ENCODE measurements at regions not wholly inside any gene's neighbourhood (a gene's known extent, or its start where the extent isn't known, plus 50 kb on each side); places are given as distances from the start of the nearest gene placed in this dataset.
"Not testable (repeated sequence)": the region's sequence is repeated elsewhere in the genome, so short reads cannot be mapped to it uniquely, and the experiment has no call there.

DNA sequence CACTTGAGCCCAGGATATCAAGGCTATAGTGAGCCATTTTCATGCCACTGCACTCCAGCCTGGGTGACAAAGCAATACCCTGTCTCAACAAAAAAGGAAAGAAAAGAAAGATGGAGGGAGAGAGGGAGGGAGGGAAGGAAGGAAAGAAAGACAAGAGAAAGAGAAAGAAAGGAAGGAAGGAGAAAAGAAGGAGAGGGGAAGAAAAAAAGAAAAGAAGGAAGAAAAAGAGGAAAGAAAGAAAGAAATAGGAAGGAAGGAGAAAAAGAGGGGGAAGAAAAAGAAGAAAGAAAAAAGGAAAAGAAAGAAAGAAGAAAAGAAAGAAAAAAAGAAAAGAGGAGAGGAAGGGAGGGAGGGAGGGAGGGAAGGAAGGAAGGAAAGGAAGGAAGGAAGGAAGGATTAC lies 321.5 kb upstream of the CNTNAP2 start:
- no peaks in the 10 kb centered on the region for H3K4me1 ChIP-seq (ENCODE audit: control insufficient read depth, insufficient read depth, low read length)
- no peak for ATAC-seq
- no peak for DNase-seq
- H3K27me3 ChIP-seq (ENCODE audit: control insufficient read depth, insufficient read depth), result no peaks in the 10 kb centered on the region
- no peaks in the 10 kb centered on the region for H3K9me3 ChIP-seq (ENCODE audit: control insufficient read depth, low read length)
- intact Hi-C loops (cut with DNase I), result no loop called here
- H3K27ac ChIP-seq (ENCODE audit: low read length), result no peak overlapping the region
- no peak overlapping the region for H3K4me3 ChIP-seq (ENCODE audit: low read length)

DNA sequence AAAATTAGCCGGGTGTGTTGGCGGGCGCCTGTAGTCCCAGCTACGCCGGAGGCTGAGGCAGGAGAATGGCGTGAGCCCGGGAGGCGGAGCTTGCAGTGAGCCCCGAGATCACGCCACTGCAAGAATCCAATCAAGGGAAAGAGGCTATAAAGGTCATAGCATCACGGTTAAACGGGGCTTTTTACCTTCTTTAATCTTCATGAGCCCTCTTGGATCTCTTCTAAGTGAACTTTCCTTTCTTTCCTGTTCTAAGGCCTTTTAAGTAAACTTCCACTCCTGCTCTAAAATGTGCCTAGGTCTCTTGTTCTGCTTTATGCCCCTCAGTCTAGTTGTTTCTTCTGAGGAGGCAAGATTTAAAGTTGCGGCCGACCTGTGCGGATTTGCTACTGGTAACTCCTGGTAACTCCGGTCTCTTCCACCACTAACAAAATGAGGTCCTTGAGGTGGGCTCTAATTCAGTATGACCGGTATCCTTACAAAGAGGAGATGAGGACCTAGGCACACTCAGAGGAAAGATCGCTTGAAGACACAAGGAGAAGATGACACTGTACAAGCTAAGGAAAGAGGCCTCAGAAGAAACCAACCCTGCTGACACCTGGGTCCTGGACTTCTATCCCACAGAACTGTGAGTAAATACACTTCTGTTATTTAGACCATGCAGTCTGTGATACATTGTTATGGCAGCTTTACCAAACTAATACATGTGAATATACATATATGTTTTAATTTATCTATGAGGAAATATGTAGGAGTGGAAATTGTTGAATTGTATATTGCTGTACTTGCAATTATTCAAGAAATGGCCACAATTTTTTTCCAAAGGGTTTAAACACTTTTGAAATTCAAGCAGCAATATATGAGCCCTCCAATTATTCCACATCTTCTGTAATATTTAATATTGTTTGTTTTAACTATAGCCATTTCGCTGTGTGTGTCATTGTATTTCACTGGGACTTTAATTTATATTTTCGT lies 331.5 kb upstream of the CNTNAP2 start:
- ATAC-seq, result no peak
- H3K4me1 ChIP-seq (ENCODE audit: control insufficient read depth, insufficient read depth, low read length), result no peaks in the 10 kb centered on the region
- no peaks in the 10 kb centered on the region for H3K9me3 ChIP-seq (ENCODE audit: control insufficient read depth, low read length)
- WGBS, result 92% methylated on average over 20 of the region's 20 CpGs
- H3K4me3 ChIP-seq (ENCODE audit: low read length), result no peak overlapping the region
- no peak overlapping the region for H3K27ac ChIP-seq (ENCODE audit: low read length)
- intact Hi-C loops (cut with DNase I), result no loop called here
- no peak for DNase-seq
- H3K27me3 ChIP-seq (ENCODE audit: control insufficient read depth, insufficient read depth), result no peaks in the 10 kb centered on the region

DNA sequence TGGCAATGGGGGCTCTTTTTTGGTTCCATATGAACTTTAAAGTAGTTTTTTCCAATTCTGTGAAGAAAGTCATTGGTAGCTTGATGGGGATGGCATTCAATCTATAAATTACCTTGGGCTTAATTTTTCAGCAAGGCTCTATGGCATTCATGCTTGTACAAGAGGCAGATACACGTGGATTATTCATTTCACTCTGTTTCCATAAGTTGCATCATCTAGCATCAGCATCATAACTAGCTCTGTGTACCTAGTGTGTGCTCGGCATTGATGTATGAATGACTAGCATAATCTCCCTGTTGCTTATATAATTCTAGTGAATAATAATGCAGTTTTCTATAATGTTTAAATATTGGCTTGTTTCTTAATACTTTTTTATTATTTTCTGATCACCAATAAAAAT lies 335.2 kb upstream of the CNTNAP2 start:
- intact Hi-C loops (cut with DNase I); ATAC-seq; H3K4me1 ChIP-seq (ENCODE audit: control insufficient read depth, insufficient read depth, low read length); H3K27me3 ChIP-seq (ENCODE audit: control insufficient read depth, insufficient read depth); H3K9me3 ChIP-seq (ENCODE audit: control insufficient read depth, low read length); DNase-seq; H3K4me3 ChIP-seq (ENCODE audit: low read length); H3K27ac ChIP-seq (ENCODE audit: low read length): not testable (repeated sequence)
- WGBS, result 70% methylated on average over 2 of the region's 2 CpGs

DNA sequence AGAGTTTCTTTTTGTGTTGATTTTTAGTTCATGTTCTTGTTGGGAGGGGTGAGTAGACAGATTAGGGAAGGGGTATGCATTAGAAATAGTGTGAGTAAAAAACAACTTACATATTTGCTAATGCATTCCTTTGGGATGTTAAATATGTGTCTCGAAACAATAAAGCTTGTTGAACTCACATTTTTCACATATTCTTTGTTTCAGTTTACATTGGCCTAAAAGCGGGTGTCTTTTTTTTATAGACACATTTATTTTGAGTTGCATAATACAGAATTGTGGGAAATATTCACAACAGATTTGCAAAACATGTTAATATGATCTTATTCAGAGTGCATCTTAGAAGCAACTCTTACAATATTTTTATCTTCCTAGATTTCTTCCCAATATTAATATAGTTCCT lies 337.5 kb upstream of the CNTNAP2 start:
- intact Hi-C loops (cut with DNase I), result no loop called here
- no peak overlapping the region for H3K27ac ChIP-seq (ENCODE audit: low read length)
- no peak for ATAC-seq
- H3K4me1 ChIP-seq (ENCODE audit: control insufficient read depth, insufficient read depth, low read length), result no peaks in the 10 kb centered on the region
- DNase-seq, result no peak
- H3K4me3 ChIP-seq (ENCODE audit: low read length), result no peak overlapping the region
- H3K9me3 ChIP-seq (ENCODE audit: control insufficient read depth, low read length), result no peaks in the 10 kb centered on the region
- 46% methylated on average over 2 of the region's 2 CpGs for WGBS
- no peaks in the 10 kb centered on the region for H3K27me3 ChIP-seq (ENCODE audit: control insufficient read depth, insufficient read depth)

DNA sequence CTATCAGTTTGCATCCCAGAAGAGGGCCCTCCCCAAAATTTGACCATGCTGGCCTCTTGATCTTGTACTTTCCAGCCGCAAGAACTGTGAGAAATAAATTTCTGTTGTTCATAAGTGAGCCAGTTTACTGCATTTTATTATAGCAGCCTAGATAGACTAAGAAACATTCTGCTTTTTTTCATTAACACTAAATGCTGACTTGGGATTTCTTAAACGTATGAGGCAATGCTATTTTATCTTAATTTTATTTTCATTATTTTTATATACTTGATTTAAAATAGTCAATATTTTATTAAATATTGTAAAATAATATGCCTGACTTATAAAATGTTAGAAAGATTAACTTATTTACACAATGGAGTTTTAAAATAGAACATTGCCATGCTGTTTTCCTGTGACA lies 341.8 kb upstream of the CNTNAP2 start:
- H3K27ac ChIP-seq (ENCODE audit: low read length), result no peak overlapping the region
- no peak overlapping the region for H3K4me3 ChIP-seq (ENCODE audit: low read length)
- intact Hi-C loops (cut with DNase I), result no loop called here
- H3K9me3 ChIP-seq (ENCODE audit: control insufficient read depth, low read length), result no peaks in the 10 kb centered on the region
- DNase-seq (no peak), ATAC-seq (no peak)
- H3K4me1 ChIP-seq (ENCODE audit: control insufficient read depth, insufficient read depth, low read length), result no peaks in the 10 kb centered on the region
- 44% methylated on average over 2 of the region's 2 CpGs for WGBS
- H3K27me3 ChIP-seq (ENCODE audit: control insufficient read depth, insufficient read depth), result no peaks in the 10 kb centered on the region

DNA sequence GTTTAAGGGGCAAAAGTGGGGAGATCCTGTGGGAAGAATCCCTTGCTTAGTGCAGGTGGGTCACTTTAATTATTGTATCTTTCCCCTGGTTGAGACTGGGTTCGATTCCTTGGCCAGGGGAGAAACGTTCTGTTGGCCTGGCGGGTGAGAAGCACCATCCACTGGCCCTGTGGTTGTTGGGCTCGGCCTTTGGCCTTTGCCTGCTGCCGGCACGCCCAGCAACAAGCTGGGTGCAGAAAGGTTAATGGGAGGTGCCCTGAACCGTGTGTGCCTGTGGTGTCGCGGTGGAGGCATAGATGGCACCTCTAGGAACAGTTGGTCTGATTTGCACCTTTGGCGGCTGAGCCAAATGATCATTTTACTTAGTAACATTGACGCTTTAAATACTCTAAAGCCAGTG lies 363.6 kb upstream of the CNTNAP2 start:
- WGBS, result 91% methylated on average over 11 of the region's 11 CpGs
- DNase-seq, result peak in 1 of 3 donors; percentile 23
- intact Hi-C loops (cut with DNase I), result no loop called here
- Histone ChIP-seq H3K27me3 (ENCODE audit: control insufficient read depth, insufficient read depth) (no peaks in the 10 kb centered on the region), H3K27ac (ENCODE audit: low read length) (no peak overlapping the region), H3K4me3 (ENCODE audit: low read length) (no peak overlapping the region), H3K9me3 (ENCODE audit: control insufficient read depth, low read length) (no peaks in the 10 kb centered on the region), H3K4me1 (ENCODE audit: control insufficient read depth, insufficient read depth, low read length) (no peaks in the 10 kb centered on the region)
- no peak for ATAC-seq

DNA sequence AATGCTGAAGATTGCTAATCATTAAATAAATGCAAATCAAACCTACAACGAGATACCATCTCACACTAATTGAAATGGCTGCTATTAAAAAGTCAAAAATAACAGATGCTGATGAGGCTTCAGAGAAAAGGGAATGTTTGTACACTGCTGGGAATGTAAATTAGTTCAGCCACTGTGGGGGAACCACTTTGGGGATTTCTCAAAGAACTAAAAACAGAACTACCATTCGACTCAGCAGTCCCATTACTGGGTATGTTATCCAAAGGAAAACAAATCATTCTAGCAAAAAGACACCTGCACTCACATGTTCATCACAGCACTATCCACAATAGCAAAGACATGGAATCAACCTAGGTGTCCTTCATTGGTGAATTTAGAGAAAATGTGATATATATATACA lies 379.0 kb upstream of the CNTNAP2 start:
- WGBS, result 77% methylated on average over 2 of the region's 2 CpGs
- no peaks in the 10 kb centered on the region for H3K9me3 ChIP-seq (ENCODE audit: control insufficient read depth, low read length)
- no peak overlapping the region for H3K4me3 ChIP-seq (ENCODE audit: low read length)
- ATAC-seq, result no peak
- DNase-seq, result no peak
- no peaks in the 10 kb centered on the region for H3K4me1 ChIP-seq (ENCODE audit: control insufficient read depth, insufficient read depth, low read length)
- intact Hi-C loops (cut with DNase I), result no loop called here
- H3K27me3 ChIP-seq (ENCODE audit: control insufficient read depth, insufficient read depth), result no peaks in the 10 kb centered on the region
- H3K27ac ChIP-seq (ENCODE audit: low read length), result no peak overlapping the region

DNA sequence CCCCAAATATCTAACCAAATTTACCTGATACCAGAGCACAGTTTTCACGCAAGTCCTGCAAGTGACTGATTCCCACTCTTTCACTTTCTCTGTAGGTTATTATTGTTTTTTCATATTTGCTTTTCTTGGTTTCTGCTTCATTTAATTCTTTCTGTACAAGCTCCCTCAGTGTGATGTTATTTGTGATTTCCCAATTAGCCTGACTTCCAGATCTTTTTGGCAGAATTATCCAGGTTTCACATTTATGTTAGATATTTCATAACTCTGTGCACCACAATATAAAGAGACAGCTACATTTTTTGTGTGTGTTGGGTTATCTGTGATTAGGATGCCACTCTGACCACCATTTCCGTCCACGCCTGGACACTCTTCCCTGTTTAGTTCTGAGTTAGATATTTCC lies 381.5 kb upstream of the CNTNAP2 start:
- WGBS, result 81% methylated on average over 3 of the region's 3 CpGs
- H3K4me1 ChIP-seq (ENCODE audit: control insufficient read depth, insufficient read depth, low read length), result no peaks in the 10 kb centered on the region
- H3K4me3 ChIP-seq (ENCODE audit: low read length), result no peak overlapping the region
- no peak for ATAC-seq
- no peaks in the 10 kb centered on the region for H3K27me3 ChIP-seq (ENCODE audit: control insufficient read depth, insufficient read depth)
- no peaks in the 10 kb centered on the region for H3K9me3 ChIP-seq (ENCODE audit: control insufficient read depth, low read length)
- intact Hi-C loops (cut with DNase I), result no loop called here
- no peak overlapping the region for H3K27ac ChIP-seq (ENCODE audit: low read length)
- DNase-seq, result no peak

DNA sequence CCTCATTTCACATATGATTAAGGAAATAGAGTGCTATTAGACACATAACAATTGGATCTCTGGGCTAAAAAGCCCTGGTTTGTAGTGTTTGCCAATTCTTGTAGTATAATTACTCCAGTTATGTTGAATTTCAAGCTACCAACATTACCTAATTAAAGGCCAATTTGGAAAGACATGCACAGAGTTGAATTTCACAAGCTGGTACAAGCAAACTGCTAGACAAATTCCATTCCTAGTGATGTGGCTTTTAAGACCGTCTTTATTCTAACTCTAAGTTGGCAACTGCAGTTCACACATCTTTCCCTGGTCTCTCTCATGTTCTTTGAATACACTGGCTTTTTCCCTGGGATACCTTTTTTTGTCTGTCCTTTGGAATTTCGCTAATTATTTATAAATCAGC lies 384.1 kb upstream of the CNTNAP2 start:
- Histone ChIP-seq H3K27me3 (ENCODE audit: control insufficient read depth, insufficient read depth) (no peaks in the 10 kb centered on the region), H3K4me1 (ENCODE audit: control insufficient read depth, insufficient read depth, low read length) (no peaks in the 10 kb centered on the region), H3K27ac (ENCODE audit: low read length) (no peak overlapping the region), H3K4me3 (ENCODE audit: low read length) (no peak overlapping the region), H3K9me3 (ENCODE audit: control insufficient read depth, low read length) (no peaks in the 10 kb centered on the region)
- DNase-seq (no peak), ATAC-seq (no peak)
- 54% methylated on average over 2 of the region's 2 CpGs for WGBS
- intact Hi-C loops (cut with DNase I), result no loop called here

DNA sequence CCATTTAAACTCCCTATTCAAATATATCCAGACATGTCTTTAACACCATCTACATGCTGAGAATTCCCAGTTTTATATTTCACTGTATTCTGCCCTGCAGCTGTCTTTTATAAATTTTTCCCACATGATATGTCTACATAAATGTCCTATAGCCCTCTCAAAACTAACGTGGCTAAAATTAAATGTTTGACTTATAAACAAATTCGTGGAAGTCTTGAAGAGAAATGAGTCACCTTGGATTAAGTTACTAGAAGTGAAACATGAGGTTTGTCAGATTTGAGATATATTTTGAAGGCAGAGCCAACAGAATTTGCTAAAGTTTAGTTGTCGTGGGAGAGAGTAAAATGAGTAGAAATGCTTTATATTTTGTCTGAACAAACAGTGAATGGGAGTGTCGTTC lies 386.9 kb upstream of the CNTNAP2 start:
- no peak overlapping the region for H3K4me3 ChIP-seq (ENCODE audit: low read length)

DNA sequence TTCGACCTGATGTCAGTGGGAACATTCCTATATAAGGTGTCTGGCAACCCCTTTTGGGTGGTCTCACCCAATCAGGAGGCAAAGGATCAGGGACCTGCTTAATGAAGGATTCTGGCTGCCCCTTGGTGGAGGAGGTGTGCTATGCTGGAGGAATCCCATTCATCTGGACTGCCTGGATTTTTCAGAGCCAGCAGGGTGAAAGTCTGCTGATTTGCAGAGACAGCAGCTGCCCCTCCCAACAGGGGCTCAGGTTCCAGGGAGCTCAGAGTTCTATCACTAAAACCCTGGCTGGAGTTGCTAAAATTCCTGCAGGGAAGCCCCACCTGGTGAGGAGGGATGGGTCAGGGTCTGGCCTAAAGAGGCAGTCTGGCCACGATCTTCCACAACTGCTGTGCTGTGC lies 398.5 kb upstream of the CNTNAP2 start:
- DNase-seq, result no peak
- H3K4me3 ChIP-seq (ENCODE audit: low read length), result no peak overlapping the region
- H3K27ac ChIP-seq (ENCODE audit: low read length), result no peak overlapping the region
- intact Hi-C loops (cut with DNase I), result no loop called here
- 46% methylated on average over 2 of the region's 2 CpGs for WGBS
- no peak for ATAC-seq
- H3K4me1 ChIP-seq (ENCODE audit: control insufficient read depth, insufficient read depth, low read length), result no peaks in the 10 kb centered on the region
- H3K9me3 ChIP-seq (ENCODE audit: control insufficient read depth, low read length), result no peaks in the 10 kb centered on the region
- H3K27me3 ChIP-seq (ENCODE audit: control insufficient read depth, insufficient read depth), result no peaks in the 10 kb centered on the region

More for the DNA sequence above, 386.9 kb upstream of the CNTNAP2 start:
- H3K9me3 ChIP-seq (ENCODE audit: control insufficient read depth, low read length), result no peaks in the 10 kb centered on the region
- WGBS, result 42% methylated on average over 4 of the region's 4 CpGs
- H3K4me1 ChIP-seq (ENCODE audit: control insufficient read depth, insufficient read depth, low read length), result no peaks in the 10 kb centered on the region
- no peaks in the 10 kb centered on the region for H3K27me3 ChIP-seq (ENCODE audit: control insufficient read depth, insufficient read depth)
- ATAC-seq (no peak), DNase-seq (no peak)
- H3K27ac ChIP-seq (ENCODE audit: low read length), result no peak overlapping the region
- intact Hi-C loops (cut with DNase I), result no loop called here

DNA sequence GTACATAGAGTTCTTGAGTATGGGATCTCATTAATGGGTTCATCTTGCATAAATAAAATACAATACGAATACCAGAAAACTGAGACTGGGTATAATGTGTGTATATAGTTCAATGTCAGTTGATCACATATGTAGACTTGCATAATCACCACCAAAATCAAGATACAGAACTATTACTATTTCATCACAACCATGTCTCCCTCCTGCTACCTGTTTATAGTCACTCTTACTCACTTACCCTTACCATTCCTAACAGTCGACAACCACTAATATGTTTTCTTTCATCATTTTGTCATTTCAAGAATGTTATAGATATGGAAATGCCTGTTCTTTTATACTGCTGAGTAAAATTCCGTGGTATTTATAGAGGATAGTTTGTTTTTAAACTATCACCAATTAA lies 416.1 kb upstream of the CNTNAP2 start:
- DNase-seq (no peak), ATAC-seq (no peak)
- WGBS, result 71% methylated on average over 3 of the region's 3 CpGs
- Histone ChIP-seq H3K4me3 (ENCODE audit: low read length) (no peak overlapping the region), H3K27ac (ENCODE audit: low read length) (no peak overlapping the region), H3K9me3 (ENCODE audit: control insufficient read depth, low read length) (no peaks in the 10 kb centered on the region), H3K27me3 (ENCODE audit: control insufficient read depth, insufficient read depth) (no peaks in the 10 kb centered on the region), H3K4me1 (ENCODE audit: control insufficient read depth, insufficient read depth, low read length) (no peaks in the 10 kb centered on the region)
- intact Hi-C loops (cut with DNase I), result no loop called here
